Left forelimb (tissue), 1 donor: ENCODE measurements at regions not wholly inside any gene's neighbourhood (a gene's known extent, or its start where the extent isn't known, plus 50 kb on each side); places are given as distances from the start of the nearest gene placed in this dataset.

ENCODE experiments used
- DNase-seq: peaks from one replicate; pipeline ENCODE4 v3.0.0-alpha.2; 2018; ENCODE audit warnings: low spot score

DNA sequence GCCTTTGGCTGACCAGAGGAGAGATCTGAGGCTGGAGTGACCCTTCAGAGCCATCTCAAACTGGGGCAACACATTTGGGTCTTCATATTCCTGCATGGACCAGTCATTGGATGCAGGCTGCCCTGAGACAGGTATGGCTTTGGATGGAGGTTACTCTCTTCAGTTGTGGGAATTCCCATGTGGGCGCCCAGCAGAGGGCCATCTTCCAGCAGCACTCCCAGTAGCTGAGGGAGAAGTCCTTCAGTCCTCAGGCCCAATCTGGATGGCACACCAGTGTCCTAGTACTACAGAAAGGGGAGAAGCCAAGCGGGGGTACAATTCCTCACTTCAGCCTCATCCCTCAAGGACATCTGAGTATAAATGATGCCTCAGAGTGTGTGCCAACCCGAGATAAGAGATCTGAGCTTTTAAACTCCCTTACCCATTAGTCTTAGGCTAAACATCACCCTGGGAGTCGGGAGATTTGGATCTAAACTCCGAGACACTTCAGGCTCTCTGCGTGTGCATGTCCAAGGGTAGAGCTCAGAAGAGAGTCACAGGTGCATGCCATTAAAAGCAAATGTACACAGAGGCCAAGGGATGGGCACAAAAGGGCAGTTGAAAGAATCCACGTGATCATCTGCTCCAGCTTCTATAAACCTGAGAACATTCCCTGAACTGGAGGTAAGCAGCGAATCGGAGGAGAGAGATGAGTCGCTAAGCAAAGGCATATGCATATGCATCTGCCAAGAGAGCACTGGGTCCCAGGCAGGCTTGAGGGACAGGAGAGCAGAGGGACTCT, 204.6 kb downstream of the CD83 start:
- DNase-seq = no peak

- no peak for DNase-seq
Measured at GRCh38 chr6:14322841-14323240, 205.3 kb downstream of the CD83 start.

DNA sequence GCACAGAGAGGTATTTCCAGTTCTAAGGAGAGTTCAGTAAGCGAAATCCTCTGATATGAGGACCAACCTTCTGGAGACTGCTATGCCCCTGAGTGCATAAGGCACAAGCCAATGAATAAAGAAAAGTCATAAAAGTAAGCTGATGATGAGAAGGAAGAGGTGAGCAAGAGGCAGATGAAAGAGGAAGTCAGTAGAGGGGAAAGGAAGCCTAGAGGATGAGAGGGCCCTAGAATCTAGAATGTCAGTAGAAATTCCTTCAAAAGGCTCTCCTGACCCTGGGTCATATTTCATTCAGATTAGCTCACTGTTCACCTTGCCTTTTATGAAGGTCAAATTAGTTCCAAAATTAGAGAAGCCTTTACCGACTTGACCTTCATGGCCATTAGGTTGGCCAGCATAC, 209.2 kb downstream of the CD83 start:
- DNase-seq = no peak

- no peak for DNase-seq
Measured at GRCh38 chr6:14328163-14328562, 210.6 kb downstream of the CD83 start.

- DNase-seq = no peak
Measured at GRCh38 chr6:14333556-14334305, 216.2 kb downstream of the CD83 start.

DNA sequence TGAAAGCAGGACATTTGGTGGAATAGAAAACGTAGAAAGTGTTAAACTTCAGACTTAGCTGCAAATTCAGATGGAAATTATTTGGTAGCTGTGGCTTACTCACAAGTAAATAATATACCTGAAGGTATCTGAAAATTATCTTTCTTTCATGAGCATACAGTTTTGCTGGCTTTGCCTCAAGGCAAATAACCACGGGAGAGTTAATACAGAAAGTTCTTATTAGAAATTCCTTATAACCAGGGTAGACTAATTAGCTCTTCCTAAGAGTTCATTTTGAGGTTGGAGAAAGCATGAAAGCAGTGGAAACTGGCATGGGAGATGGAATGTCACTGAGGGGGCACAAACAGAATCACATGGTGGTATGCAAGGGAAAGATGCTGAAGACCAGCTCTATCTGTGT, 217.5 kb downstream of the CD83 start:
- no peak for DNase-seq

- no peak for DNase-seq
Measured at GRCh38 chr6:14337152-14337551, 219.6 kb downstream of the CD83 start.

DNA sequence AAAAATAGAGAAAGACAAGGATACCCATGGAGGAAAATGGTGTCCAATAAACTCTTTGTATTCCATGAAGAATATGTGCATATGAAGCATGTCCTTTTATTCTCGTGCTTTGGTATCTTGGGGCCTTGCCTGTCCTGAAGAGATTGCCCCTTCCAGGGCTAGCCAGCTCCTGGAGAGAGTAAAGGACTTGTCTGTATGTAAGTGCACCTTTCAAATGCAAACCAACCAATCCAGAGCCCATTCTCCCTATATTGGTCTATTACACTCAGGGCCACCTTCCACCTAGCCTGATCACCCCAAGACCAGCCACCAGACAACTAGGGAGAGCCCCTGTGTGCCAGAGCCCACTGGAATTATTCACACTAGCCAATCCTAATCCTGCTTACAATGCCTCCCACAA, 221.6 kb downstream of the CD83 start:
- no peak for DNase-seq

- DNase-seq = no peak
Measured at GRCh38 chr6:14339711-14340584, 222.4 kb downstream of the CD83 start.

DNA sequence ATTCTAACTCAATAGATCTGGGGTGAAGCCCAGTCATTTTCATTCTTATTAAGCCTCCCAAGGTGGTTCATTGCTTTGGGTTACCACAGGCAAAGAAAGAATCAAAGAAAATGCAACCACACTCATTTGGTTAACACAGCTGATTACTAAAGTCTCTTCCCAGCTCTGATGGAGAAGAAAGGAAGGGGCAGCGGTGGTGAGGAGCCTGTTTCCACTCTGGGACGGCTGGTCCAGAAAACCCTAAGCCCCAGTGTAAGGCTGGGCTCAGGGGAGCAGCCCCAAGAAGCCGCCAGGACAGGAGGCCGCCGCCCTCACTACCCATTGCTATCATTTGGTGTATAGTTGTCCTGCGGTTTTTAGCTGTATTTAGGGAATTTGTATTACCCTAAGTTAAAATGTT, 226.9 kb downstream of the CD83 start:
- DNase-seq = no peak

DNA sequence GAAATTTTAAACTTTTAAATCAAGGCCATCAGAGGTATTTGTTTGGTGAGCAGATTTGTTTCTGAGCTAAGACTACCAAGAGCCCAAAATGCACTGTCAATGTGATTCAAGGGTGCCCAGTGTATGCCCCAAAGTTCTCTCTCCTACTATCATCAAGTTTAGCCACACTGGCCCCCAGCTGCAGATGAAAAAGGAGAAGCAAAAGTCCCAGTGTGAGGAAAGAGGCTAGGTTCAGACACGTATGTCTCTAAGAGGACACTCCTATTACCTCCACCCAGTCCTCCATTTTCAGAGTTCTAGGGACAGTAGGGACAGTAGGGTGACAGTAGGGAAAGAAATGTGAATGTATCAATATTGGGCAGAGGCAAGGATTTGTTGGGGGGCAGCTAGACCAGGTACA, 230.8 kb downstream of the CD83 start:
- no peak for DNase-seq

GRCh38 chr6:14349507-14349906, 231.9 kb downstream of the CD83 start:
- no peak for DNase-seq

DNA sequence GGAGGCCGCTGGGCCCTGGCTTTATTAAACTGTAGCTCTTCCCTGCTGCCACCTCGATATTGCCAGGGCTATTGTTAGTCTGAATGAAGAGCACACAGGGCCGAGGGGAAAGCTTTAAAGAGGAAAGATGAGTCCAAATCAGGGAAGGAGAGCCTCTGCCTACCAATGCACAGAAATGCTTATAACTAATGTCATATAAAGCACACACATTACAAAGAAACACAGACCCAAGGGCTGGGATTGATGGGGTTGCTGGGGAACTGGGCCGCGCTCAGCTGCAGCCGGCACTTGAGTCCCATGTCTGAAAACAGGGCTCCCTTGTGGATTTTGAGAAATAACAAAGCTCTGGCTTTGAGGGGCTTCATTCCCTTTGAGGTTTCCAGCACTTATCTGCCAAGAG, 232.6 kb downstream of the CD83 start:
- DNase-seq = no peak

- DNase-seq = no peak
Measured at GRCh38 chr6:14353281-14353680, 235.7 kb downstream of the CD83 start.

DNA sequence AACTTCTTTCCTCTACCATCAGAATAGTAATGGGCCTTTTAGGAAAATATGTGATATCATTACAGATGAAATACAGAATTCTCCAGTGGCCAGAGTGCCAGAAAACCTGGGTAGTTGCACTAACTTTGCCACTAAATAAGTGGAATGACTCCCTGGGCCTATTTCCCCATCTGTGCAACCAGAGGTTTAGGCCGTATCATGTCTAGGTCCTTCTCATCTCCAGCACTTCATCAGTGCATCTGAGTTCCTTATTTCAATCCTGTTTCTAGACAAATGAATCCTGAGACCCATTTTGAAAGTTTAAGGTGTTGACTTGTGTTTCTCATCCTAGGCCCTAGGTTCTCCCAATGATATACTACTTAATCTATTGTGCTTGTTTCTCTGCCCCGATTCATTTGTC, 236.2 kb downstream of the CD83 start:
- DNase-seq = no peak

- DNase-seq = peak; percentile 68
Measured at GRCh38 chr6:14354919-14355572, 237.5 kb downstream of the CD83 start.

DNA sequence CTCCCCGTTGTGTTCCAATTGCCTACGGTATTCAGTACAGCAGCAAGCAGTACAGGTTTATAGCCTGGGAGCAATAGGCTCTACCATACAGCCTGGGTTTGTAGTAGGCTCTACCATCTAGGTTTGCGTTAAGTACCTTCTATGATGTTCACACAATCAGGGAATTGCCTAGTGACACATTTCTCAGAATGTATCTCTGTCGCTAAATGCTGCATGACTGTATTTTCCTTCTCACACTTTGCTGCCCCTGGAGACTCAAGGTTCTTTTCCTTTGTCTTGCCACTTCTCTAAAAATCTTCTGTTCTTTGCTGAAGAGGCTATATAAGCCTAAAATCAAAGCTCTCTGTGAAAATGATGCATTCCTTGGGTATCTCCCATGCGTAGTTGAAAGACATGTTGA, 241.9 kb downstream of the CD83 start:
- no peak for DNase-seq

- DNase-seq = no peak
Measured at GRCh38 chr6:14360565-14360964, 243.0 kb downstream of the CD83 start.

DNA sequence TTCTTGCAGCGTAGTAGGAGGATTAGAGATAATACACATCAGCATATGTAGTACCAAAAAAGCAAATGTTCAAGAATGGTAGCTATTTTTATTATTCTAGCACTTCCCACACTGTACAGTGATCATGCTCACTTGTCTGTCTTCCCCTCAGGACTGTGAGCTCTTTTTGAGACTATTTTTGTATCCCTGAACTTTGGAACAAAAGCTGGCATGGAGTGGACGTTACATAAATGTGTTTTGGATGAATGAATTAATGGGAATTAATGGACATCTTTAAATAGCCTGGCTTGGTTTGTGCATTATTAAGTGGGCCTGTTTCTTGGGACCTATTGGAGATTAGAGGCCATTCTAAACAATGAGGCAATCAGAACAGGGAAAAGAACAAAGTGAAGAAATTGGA, 243.7 kb downstream of the CD83 start:
- no peak for DNase-seq

DNA sequence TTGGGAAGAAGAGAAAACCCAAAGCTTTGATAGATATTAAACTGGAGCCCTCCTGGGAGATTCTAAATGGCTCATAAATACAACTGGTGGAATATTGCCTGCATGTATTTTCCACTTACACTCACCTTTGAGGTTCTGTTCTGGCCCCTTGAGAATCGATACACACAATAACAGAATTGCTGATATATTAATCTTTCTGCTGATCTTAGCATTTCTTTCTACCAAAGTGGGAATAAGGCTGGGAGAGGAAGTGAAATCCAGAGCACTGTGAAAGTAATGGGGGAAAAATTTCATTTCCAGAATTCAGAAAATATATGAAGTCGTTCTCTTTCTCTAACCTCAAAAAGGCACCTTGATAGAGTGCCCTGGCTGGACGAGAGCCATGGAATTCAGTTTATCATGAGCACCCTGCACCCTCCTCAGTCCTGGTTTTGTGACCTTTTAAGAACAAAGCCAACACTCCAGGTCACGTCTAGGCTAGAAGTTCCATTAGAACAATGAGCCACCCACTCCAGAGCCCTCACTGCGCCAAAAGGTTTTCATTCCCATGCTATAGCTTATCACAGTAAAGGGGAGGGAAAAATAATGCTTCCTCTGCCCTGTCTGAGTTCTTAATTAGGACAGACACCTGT, 244.5 kb downstream of the CD83 start:
- DNase-seq = no peak

DNA sequence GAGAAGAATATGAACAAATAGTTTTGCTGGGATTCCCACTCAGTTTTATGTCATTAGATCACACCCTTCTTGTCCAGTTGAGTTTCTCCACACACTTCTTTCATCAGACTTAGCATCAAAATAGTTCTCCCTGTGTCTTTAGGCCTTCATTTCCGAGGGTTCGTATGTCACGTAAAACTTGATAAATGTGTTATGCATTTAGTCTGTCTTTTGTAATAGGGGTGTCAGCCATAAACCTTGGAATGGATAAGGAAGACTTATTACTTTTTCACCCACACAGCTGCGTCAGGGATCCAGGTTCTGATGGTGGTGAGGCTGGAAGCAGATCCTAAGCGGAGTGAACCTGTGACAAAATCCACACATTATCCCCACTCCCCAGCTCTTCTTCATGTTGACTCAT, 246.8 kb downstream of the CD83 start:
- DNase-seq = no peak

DNA sequence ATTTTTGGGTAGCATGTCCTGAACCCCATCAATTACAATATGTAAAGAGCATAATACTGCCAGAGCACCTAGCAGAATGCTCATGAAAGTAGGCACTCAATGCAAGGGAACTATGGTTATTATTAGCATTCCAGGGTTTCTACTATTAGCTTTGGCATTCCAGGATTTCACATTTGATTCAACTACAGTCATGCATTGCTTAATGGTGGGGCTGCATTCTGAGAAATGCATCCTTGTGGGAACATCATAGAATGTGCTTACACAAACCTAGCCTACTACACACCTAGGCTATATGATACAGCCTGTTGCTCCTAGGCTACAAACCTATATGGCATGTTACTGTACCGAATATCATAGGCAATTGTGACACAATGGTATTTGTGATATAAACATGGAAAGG, 247.8 kb downstream of the CD83 start:
- no peak for DNase-seq
